ENCODE measurements at regions not wholly inside any gene's neighbourhood (a gene's known extent, or its start where the extent isn't known, plus 50 kb on each side); places are given as distances from the start of the nearest gene placed in this dataset.
"Not testable (repeated sequence)": the region's sequence is repeated elsewhere in the genome, so short reads cannot be mapped to it uniquely, and the experiment has no call there.

- TF ChIP-seq POLR2A (IDR thresholded peaks at IDR 0.05; ENCODE audit: low read length); GATA1 (IDR thresholded peaks at IDR 0.05; ENCODE audit: low read depth, low read length): not testable (repeated sequence)
These were observed 205.7 kb upstream of the TP53TG3 start for GRCh38 chr16:32881631-32882030.
